Liver (tissue), 3 donors: ENCODE measurements at regions not wholly inside any gene's neighbourhood (a gene's known extent, or its start where the extent isn't known, plus 50 kb on each side); places are given as distances from the start of the nearest gene placed in this dataset.
"Not testable (repeated sequence)": the region's sequence is repeated elsewhere in the genome, so short reads cannot be mapped to it uniquely, and the experiment has no call there.

Experiments
- CTCF ChIP-seq: fragments of 150-350 bp; IDR thresholded peaks from 2 replicates; pipeline ENCODE4 v1.5.1; 2017; ENCODE audit warnings: improper control_type of control experiment, low read depth, low read length; ENCODE audit not compliant: missing input control
- EGR1 ChIP-seq, 2 donors: IDR thresholded peaks; 2 replicates each; pipeline ENCODE4 v1.6.1; 2016 to 2018; ENCODE audit warnings: antibody characterized with exemption in 2 of 2, low read depth in 2 of 2
- FOXA1 ChIP-seq: IDR thresholded peaks from 2 replicates; pipeline ENCODE4 v1.6.1; 2016; ENCODE audit warnings: antibody characterized with exemption
- FOXA2 ChIP-seq: IDR thresholded peaks from 2 replicates; pipeline ENCODE4 v1.6.1; 2016; ENCODE audit warnings: antibody characterized with exemption
- GABPA ChIP-seq, 2 donors: IDR thresholded peaks in 1 of 2; conservative IDR thresholded peaks in 1 of 2; 2 replicates each; pipeline ENCODE4 v1.6.1; 2016; ENCODE audit warnings: antibody characterized with exemption in 2 of 2, mild to moderate bottlenecking in 1 of 2, moderate library complexity in 1 of 2
- JUND ChIP-seq, 2 donors: IDR thresholded peaks; 2 replicates each; pipeline ENCODE4 v1.6.1; 2016; ENCODE audit warnings: antibody characterized with exemption in 2 of 2
- MAX ChIP-seq: IDR thresholded peaks from 2 replicates; pipeline ENCODE4 v1.6.1; 2016; ENCODE audit warnings: antibody characterized with exemption
- RAD21 ChIP-seq, 2 donors: IDR thresholded peaks; 2 replicates each; pipeline ENCODE4 v1.6.1; 2016; ENCODE audit warnings: antibody characterized with exemption in 2 of 2, mild to moderate bottlenecking in 2 of 2
- REST ChIP-seq: IDR thresholded peaks from 2 replicates; pipeline ENCODE4 v1.6.1; 2016; ENCODE audit warnings: antibody characterized with exemption, mild to moderate bottlenecking
- RXRA ChIP-seq, 2 donors: IDR thresholded peaks; 2 replicates each; pipeline ENCODE4 v1.6.1; 2017 to 2018; ENCODE audit warnings: antibody characterized with exemption in 2 of 2, mild to moderate bottlenecking in 1 of 2
- TAF1 ChIP-seq: conservative IDR thresholded peaks from 2 replicates; pipeline ENCODE4 v1.6.1; 2016; ENCODE audit warnings: antibody characterized with exemption, mild to moderate bottlenecking
- YY1 ChIP-seq: IDR thresholded peaks from 2 replicates; pipeline ENCODE4 v1.6.1; 2016; ENCODE audit warnings: antibody characterized with exemption, mild to moderate bottlenecking
- ZBTB33 ChIP-seq: IDR thresholded peaks from 2 replicates; pipeline ENCODE4 v1.6.1; 2016; ENCODE audit warnings: antibody characterized with exemption
- TF ChIP-seq, protein P1 (sequence below): IDR thresholded peaks from 2 replicates; pipeline ENCODE4 v1.6.1; 2016; ENCODE audit warnings: antibody characterized with exemption
- donor health status: healthy.
- donor health status: healthy.

DNA sequence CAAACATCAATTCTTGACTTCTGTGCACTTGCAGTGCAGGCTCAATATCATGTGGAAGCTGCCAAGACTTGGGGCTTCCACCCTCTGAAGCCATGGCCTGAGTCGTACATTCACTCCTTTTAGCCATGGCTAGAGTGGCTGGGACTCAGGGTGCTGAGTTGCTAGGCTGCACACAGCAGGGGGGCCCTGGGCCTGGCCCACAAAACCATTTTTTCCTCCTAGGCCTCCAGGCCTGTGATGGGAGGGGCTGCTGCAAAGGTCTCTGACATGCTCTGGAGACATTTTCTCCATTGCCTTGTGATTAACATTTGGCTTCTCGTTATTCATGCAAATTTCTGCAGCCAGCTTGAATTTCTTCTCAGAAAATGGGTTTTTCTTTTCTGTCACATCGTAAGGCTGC is 1226.8 kb downstream of the AACS start:
- TF ChIP-seq MAX; CTCF; TAF1; JUND (IDR thresholded peaks at IDR 0.05); FOXA2; RXRA (IDR thresholded peaks at IDR 0.05); GABPA (IDR thresholded peaks at IDR 0.05 in 1 of 2, conservative IDR thresholded peaks at IDR 0.05 in 1 of 2); RAD21 (IDR thresholded peaks at IDR 0.05); REST; FOXA1; EGR1 (IDR thresholded peaks at IDR 0.05; ENCODE audit: low read depth in 2 of 2); YY1; ZBTB33: not testable (repeated sequence)
- TF ChIP-seq, protein P1, sequence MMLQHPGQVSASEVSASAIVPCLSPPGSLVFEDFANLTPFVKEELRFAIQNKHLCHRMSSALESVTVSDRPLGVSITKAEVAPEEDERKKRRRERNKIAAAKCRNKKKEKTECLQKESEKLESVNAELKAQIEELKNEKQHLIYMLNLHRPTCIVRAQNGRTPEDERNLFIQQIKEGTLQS, result not testable (repeated sequence)
